ENCODE measurements at regions not wholly inside any gene's neighbourhood (a gene's known extent, or its start where the extent isn't known, plus 50 kb on each side); places are given as distances from the start of the nearest gene placed in this dataset.

DNA sequence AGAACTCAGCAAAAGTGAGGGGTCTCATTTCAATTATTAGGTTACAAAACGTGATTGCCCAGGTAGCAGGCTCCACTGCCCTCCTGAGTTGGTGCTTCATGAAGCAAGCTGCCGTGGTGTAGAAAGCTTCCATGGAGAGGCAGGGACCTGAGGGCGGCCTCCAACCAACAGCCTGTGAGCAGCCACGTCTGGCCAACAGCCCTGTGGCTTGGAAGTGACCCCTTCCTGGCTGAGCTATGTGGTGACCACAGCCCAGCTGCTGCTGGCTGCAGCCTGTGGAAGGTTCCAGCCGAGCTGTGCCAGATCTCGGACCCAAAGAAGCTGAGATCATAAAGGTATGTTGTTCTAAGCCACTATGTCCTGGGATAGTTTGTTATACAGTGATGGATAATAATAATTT, 122.5 kb upstream of the KLF6 start:
- Histone ChIP-seq H3K36me3 (ENCODE audit: low read depth) (no peaks in the 10 kb centered on the region), H3K4me1 (ENCODE audit: insufficient read depth, poor library complexity, severe bottlenecking) (peaks cover 9% of the 10 kb centered on the region), H3K27me3 (ENCODE audit: insufficient read depth, poor library complexity, severe bottlenecking) (no peaks in the 10 kb centered on the region), H3K9me3 (ENCODE audit: severe bottlenecking) (no peaks in the 10 kb centered on the region), H3K4me3 (ENCODE audit: severe bottlenecking) (no peak overlapping the region), H3K27ac (ENCODE audit: poor library complexity, severe bottlenecking) (no peak overlapping the region)
- DNase-seq (ENCODE audit: low spot score) (no peak), ATAC-seq (ENCODE audit: low read depth) (no peak)
- TF ChIP-seq, protein P1, sequence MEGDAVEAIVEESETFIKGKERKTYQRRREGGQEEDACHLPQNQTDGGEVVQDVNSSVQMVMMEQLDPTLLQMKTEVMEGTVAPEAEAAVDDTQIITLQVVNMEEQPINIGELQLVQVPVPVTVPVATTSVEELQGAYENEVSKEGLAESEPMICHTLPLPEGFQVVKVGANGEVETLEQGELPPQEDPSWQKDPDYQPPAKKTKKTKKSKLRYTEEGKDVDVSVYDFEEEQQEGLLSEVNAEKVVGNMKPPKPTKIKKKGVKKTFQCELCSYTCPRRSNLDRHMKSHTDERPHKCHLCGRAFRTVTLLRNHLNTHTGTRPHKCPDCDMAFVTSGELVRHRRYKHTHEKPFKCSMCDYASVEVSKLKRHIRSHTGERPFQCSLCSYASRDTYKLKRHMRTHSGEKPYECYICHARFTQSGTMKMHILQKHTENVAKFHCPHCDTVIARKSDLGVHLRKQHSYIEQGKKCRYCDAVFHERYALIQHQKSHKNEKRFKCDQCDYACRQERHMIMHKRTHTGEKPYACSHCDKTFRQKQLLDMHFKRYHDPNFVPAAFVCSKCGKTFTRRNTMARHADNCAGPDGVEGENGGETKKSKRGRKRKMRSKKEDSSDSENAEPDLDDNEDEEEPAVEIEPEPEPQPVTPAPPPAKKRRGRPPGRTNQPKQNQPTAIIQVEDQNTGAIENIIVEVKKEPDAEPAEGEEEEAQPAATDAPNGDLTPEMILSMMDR (IDR thresholded peaks at IDR 0.05; ENCODE audit: poor library complexity, severe bottlenecking), result no peak

DNA sequence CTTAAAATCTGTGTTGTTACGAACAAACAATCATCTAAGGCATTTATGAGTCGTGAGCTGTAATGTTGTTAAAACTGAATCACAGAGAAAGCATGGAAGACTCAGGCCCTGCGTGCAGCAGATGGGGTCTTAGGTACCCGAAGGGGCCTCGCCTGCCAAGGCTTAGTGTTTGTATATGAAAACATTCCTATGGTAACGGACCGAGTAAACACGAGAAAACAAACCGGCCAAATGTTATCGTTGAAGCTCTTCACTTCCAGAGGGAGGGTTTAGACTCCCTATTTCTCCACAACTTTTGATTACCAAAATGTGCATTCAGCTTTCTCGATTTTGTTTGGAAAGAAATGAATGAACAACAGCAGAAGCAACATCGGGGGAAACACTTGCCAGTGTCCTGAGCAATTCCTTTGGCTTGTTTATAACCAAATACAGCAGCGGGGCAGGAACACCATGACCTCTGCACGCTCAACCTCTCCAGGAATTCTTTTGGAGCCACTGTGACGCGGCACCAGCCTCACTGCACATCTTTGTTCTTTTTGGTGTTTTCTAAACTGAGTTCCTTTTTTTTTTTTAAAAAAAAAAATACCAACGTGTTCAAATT, 121.6 kb upstream of the KLF6 start:
- no peaks in the 10 kb centered on the region for H3K9me3 ChIP-seq (ENCODE audit: severe bottlenecking)
- TF ChIP-seq, protein P1 (IDR thresholded peaks at IDR 0.05; ENCODE audit: poor library complexity, severe bottlenecking), result no peak
- no peak overlapping the region for H3K4me3 ChIP-seq (ENCODE audit: severe bottlenecking)
- DNase-seq (ENCODE audit: low spot score) (no peak), ATAC-seq (ENCODE audit: low read depth) (no peak)
- no peak overlapping the region for H3K27ac ChIP-seq (ENCODE audit: poor library complexity, severe bottlenecking)
- H3K27me3 ChIP-seq (ENCODE audit: insufficient read depth, poor library complexity, severe bottlenecking), result no peaks in the 10 kb centered on the region
- H3K36me3 ChIP-seq (ENCODE audit: low read depth), result no peaks in the 10 kb centered on the region
- H3K4me1 ChIP-seq (ENCODE audit: insufficient read depth, poor library complexity, severe bottlenecking), result peaks cover 3% of the 10 kb centered on the region

DNA sequence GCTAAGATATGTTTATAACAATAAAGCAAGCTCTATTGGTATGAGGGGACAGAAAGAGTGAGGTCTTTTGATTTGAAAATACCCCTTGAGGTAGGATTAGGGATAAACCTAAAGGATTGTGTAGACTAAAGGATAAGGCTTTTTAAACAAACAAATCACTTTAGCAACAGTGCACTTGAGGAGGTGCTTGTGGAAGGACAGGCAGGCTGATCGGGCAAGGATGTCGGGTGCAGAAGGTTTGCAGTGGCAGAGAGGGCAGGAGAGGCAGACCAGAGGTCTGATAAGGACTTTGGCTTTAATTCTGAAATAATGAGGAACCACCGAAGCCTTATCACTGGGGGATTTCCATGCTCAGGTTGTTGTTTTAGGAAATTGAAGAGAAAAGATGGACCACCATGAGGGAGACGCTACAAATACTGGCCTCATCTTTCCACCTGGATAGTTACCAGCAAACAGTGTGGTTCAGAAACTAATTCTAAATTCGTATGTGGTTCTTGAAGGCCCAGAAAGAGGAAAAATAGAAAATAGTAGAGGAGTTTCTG, 119.5 kb upstream of the KLF6 start:
- H3K4me1 ChIP-seq (ENCODE audit: insufficient read depth, poor library complexity, severe bottlenecking), result peaks cover 1% of the 10 kb centered on the region
- H3K27me3 ChIP-seq (ENCODE audit: insufficient read depth, poor library complexity, severe bottlenecking), result no peaks in the 10 kb centered on the region
- TF ChIP-seq, protein P1 (IDR thresholded peaks at IDR 0.05; ENCODE audit: poor library complexity, severe bottlenecking), result no peak
- no peak overlapping the region for H3K4me3 ChIP-seq (ENCODE audit: severe bottlenecking)
- no peak for ATAC-seq (ENCODE audit: low read depth)
- H3K36me3 ChIP-seq (ENCODE audit: low read depth), result no peaks in the 10 kb centered on the region
- no peaks in the 10 kb centered on the region for H3K9me3 ChIP-seq (ENCODE audit: severe bottlenecking)
- H3K27ac ChIP-seq (ENCODE audit: poor library complexity, severe bottlenecking), result no peak overlapping the region
- DNase-seq (ENCODE audit: low spot score), result no peak

DNA sequence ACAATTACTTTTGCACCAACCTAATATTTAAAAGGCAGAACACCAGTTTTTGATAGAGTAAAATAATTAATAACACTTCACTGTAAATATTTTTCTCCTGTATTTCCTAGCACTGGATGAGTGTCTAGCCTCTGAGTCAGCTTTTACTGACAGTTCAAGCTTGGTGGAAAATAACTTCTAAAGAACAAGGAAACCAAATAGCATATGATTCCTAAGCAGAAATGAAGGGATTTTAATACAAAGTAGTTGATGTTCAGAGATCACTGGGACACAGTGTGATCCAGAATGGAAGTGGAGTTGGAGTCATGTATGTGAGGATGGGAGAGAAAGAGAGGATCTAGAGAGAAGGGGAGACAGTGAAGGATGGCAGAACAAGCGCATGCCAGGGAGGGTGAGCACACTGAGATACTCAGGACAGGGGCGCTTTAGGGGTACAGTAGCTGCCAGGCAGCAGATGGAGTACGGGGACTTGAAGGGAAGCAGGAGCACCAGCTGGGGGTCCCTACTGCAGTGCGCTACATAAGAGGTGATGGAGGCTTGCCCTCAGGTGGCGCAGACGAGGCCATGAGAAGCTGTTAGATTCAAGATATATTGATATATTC, 117.9 kb upstream of the KLF6 start:
- DNase-seq (ENCODE audit: low spot score) (no peak), ATAC-seq (ENCODE audit: low read depth) (no peak)
- Histone ChIP-seq H3K9me3 (ENCODE audit: severe bottlenecking) (no peaks in the 10 kb centered on the region), H3K36me3 (ENCODE audit: low read depth) (no peaks in the 10 kb centered on the region), H3K4me3 (ENCODE audit: severe bottlenecking) (no peak overlapping the region), H3K27ac (ENCODE audit: poor library complexity, severe bottlenecking) (peak overlapping the region; percentile 30), H3K27me3 (ENCODE audit: insufficient read depth, poor library complexity, severe bottlenecking) (no peaks in the 10 kb centered on the region), H3K4me1 (ENCODE audit: insufficient read depth, poor library complexity, severe bottlenecking) (peaks cover 16% of the 10 kb centered on the region)
- TF ChIP-seq, protein P1 (IDR thresholded peaks at IDR 0.05; ENCODE audit: poor library complexity, severe bottlenecking), result no peak

Data from RWPE2 (cell line).